ENCODE measurements at regions not wholly inside any gene's neighbourhood (a gene's known extent, or its start where the extent isn't known, plus 50 kb on each side); places are given as distances from the start of the nearest gene placed in this dataset.
"Not testable (repeated sequence)": the region's sequence is repeated elsewhere in the genome, so short reads cannot be mapped to it uniquely, and the experiment has no call there.

GRCh38 chr6:115078555-115078954 is 735.7 kb upstream of the HS3ST5 start:
- Mint-ChIP-seq H3K4me1 (ENCODE audit: low read depth) (no peaks in the 10 kb centered on the region), H3K27me3 (ENCODE audit: low read depth) (no peaks in the 10 kb centered on the region), H3K27ac (no peak overlapping the region), H3K4me3 (ENCODE audit: low read depth) (no peak overlapping the region), H3K9me3 (peaks cover 22% of the 10 kb centered on the region), H3K36me3 (ENCODE audit: low read depth) (no peaks in the 10 kb centered on the region)
- no peak for DNase-seq (ENCODE audit: low spot score)
- intact Hi-C loops (cut with micrococcal nuclease): no loop called here

GRCh38 chr6:115071962-115072361 is 729.1 kb upstream of the HS3ST5 start:
- Mint-ChIP-seq H3K27me3 (ENCODE audit: low read depth) (no peaks in the 10 kb centered on the region), H3K27ac (no peak overlapping the region), H3K4me1 (ENCODE audit: low read depth) (peaks cover 2% of the 10 kb centered on the region), H3K9me3 (peaks cover 5% of the 10 kb centered on the region), H3K36me3 (ENCODE audit: low read depth) (peaks cover 4% of the 10 kb centered on the region), H3K4me3 (ENCODE audit: low read depth) (no peak overlapping the region)
- intact Hi-C loops (cut with micrococcal nuclease): no loop called here
- DNase-seq (ENCODE audit: low spot score): no peak

GRCh38 chr6:115067690-115068447 is 725.0 kb upstream of the HS3ST5 start:
- Mint-ChIP-seq H3K4me3 (ENCODE audit: low read depth) (no peak overlapping the region), H3K9me3 (peaks cover 11% of the 10 kb centered on the region), H3K4me1 (ENCODE audit: low read depth) (peaks cover 2% of the 10 kb centered on the region), H3K27ac (no peak overlapping the region), H3K27me3 (ENCODE audit: low read depth) (no peaks in the 10 kb centered on the region), H3K36me3 (ENCODE audit: low read depth) (peaks cover 4% of the 10 kb centered on the region)
- DNase-seq (ENCODE audit: low spot score): no peak
- intact Hi-C loops (cut with micrococcal nuclease): no loop called here

- Mint-ChIP-seq H3K4me1 (ENCODE audit: low read depth) (peaks cover 2% of the 10 kb centered on the region), H3K9me3 (peaks cover 13% of the 10 kb centered on the region), H3K27ac (no peak overlapping the region), H3K4me3 (ENCODE audit: low read depth) (no peak overlapping the region), H3K27me3 (ENCODE audit: low read depth) (no peaks in the 10 kb centered on the region), H3K36me3 (ENCODE audit: low read depth) (no peaks in the 10 kb centered on the region)
- intact Hi-C loops (cut with micrococcal nuclease): no loop called here
- no peak for DNase-seq (ENCODE audit: low spot score)
Measured at GRCh38 chr6:115064680-115065079, 721.9 kb upstream of the HS3ST5 start.

GRCh38 chr6:115060581-115060980 is 717.8 kb upstream of the HS3ST5 start:
- Mint-ChIP-seq H3K4me1 (ENCODE audit: low read depth) (no peaks in the 10 kb centered on the region), H3K27me3 (ENCODE audit: low read depth) (no peaks in the 10 kb centered on the region), H3K36me3 (ENCODE audit: low read depth) (no peaks in the 10 kb centered on the region), H3K4me3 (ENCODE audit: low read depth) (no peak overlapping the region), H3K9me3 (peaks cover 17% of the 10 kb centered on the region), H3K27ac (no peak overlapping the region)
- intact Hi-C loops (cut with micrococcal nuclease): no loop called here
- no peak for DNase-seq (ENCODE audit: low spot score)

- Mint-ChIP-seq H3K9me3 (peaks cover 11% of the 10 kb centered on the region), H3K27ac (no peak overlapping the region), H3K4me3 (ENCODE audit: low read depth) (no peak overlapping the region), H3K36me3 (ENCODE audit: low read depth) (no peaks in the 10 kb centered on the region), H3K4me1 (ENCODE audit: low read depth) (no peaks in the 10 kb centered on the region), H3K27me3 (ENCODE audit: low read depth) (no peaks in the 10 kb centered on the region)
- intact Hi-C loops (cut with micrococcal nuclease): no loop called here
- no peak for DNase-seq (ENCODE audit: low spot score)
Measured at GRCh38 chr6:115058414-115059211, 715.8 kb upstream of the HS3ST5 start.

GRCh38 chr6:115055579-115055978 is 712.8 kb upstream of the HS3ST5 start:
- Mint-ChIP-seq H3K4me1 (ENCODE audit: low read depth) (no peaks in the 10 kb centered on the region), H3K27ac (no peak overlapping the region), H3K4me3 (ENCODE audit: low read depth) (no peak overlapping the region), H3K9me3 (peaks cover 11% of the 10 kb centered on the region), H3K27me3 (ENCODE audit: low read depth) (no peaks in the 10 kb centered on the region), H3K36me3 (ENCODE audit: low read depth) (no peaks in the 10 kb centered on the region)
- no peak for DNase-seq (ENCODE audit: low spot score)
- intact Hi-C loops (cut with micrococcal nuclease): no loop called here

GRCh38 chr6:115054242-115054641 is 711.4 kb upstream of the HS3ST5 start:
- DNase-seq (ENCODE audit: low spot score); H3K4me3 Mint-ChIP-seq (ENCODE audit: low read depth); H3K27me3 Mint-ChIP-seq (ENCODE audit: low read depth); H3K9me3 Mint-ChIP-seq; H3K36me3 Mint-ChIP-seq (ENCODE audit: low read depth); H3K27ac Mint-ChIP-seq; H3K4me1 Mint-ChIP-seq (ENCODE audit: low read depth); intact Hi-C loops (cut with micrococcal nuclease): not testable (repeated sequence)

GRCh38 chr6:115053169-115053860 is 710.5 kb upstream of the HS3ST5 start:
- Mint-ChIP-seq H3K4me3 (ENCODE audit: low read depth) (no peak overlapping the region), H3K27me3 (ENCODE audit: low read depth) (no peaks in the 10 kb centered on the region), H3K27ac (no peak overlapping the region), H3K9me3 (peaks cover 5% of the 10 kb centered on the region), H3K36me3 (ENCODE audit: low read depth) (no peaks in the 10 kb centered on the region), H3K4me1 (ENCODE audit: low read depth) (no peaks in the 10 kb centered on the region)
- intact Hi-C loops (cut with micrococcal nuclease): no loop called here
- DNase-seq (ENCODE audit: low spot score): no peak

GRCh38 chr6:115016593-115016992 is 673.8 kb upstream of the HS3ST5 start:
- Mint-ChIP-seq H3K9me3 (peaks cover under 1% of the 10 kb centered on the region), H3K36me3 (ENCODE audit: low read depth) (no peaks in the 10 kb centered on the region), H3K27me3 (ENCODE audit: low read depth) (no peaks in the 10 kb centered on the region), H3K4me3 (ENCODE audit: low read depth) (no peak overlapping the region), H3K27ac (no peak overlapping the region), H3K4me1 (ENCODE audit: low read depth) (no peaks in the 10 kb centered on the region)
- no peak for DNase-seq (ENCODE audit: low spot score)
- intact Hi-C loops (cut with micrococcal nuclease): no loop called here

GRCh38 chr6:115004982-115005381 is 662.2 kb upstream of the HS3ST5 start:
- Mint-ChIP-seq H3K27ac (no peak overlapping the region), H3K4me1 (ENCODE audit: low read depth) (peaks cover 4% of the 10 kb centered on the region), H3K27me3 (ENCODE audit: low read depth) (no peaks in the 10 kb centered on the region), H3K36me3 (ENCODE audit: low read depth) (peaks cover 12% of the 10 kb centered on the region), H3K4me3 (ENCODE audit: low read depth) (no peak overlapping the region), H3K9me3 (peaks cover 30% of the 10 kb centered on the region)
- intact Hi-C loops (cut with micrococcal nuclease): no loop called here
- no peak for DNase-seq (ENCODE audit: low spot score)

- Mint-ChIP-seq H3K4me1 (ENCODE audit: low read depth) (peaks cover 4% of the 10 kb centered on the region), H3K4me3 (ENCODE audit: low read depth) (no peak overlapping the region), H3K36me3 (ENCODE audit: low read depth) (peaks cover 13% of the 10 kb centered on the region), H3K27ac (no peak overlapping the region), H3K27me3 (ENCODE audit: low read depth) (no peaks in the 10 kb centered on the region), H3K9me3 (peaks cover 30% of the 10 kb centered on the region)
- intact Hi-C loops (cut with micrococcal nuclease): no loop called here
- DNase-seq (ENCODE audit: low spot score): no peak
Measured at GRCh38 chr6:115004204-115004603, 661.4 kb upstream of the HS3ST5 start.

Data from activated T-helper 2 cell treated with anti-CD3 and anti-CD28 coated beads, Interferon-gamma antibody, Interleukin-2, Interleukin-4, amounts not matched to agents 10 μg/mL and 5 μg/mL and 100 μg/mL, durations not matched to agents 14 hours and 24 hours and 36 hours (primary cell).